Activated B cell treated with CpG ODN at 0.5 μM for 24 hours (primary cell): ENCODE measurements at regions not wholly inside any gene's neighbourhood (a gene's known extent, or its start where the extent isn't known, plus 50 kb on each side); places are given as distances from the start of the nearest gene placed in this dataset.

ENCODE experiments used
- ATAC-seq: fragments of 200-7000 bp; cut with Tn5 transposase; one replicate; pipeline ENCODE4 v1.10.0; 2021; ENCODE audit warnings: low read depth, mild to moderate bottlenecking, moderate library complexity
- CTCF ChIA-PET: fragments of 350-600 bp; sonication (Branson Sonifier 250); formaldehyde crosslinking; loops from one replicate; lab custom pipeline; 2021; ENCODE audit warnings: antibody characterized with exemption; lab: Charles Lee
- POLR2A ChIA-PET: fragments of 350-600 bp; sonication (Branson Sonifier 250); formaldehyde crosslinking; loops from one replicate; lab custom pipeline; 2021; ENCODE audit warnings: antibody characterized with exemption; lab: Charles Lee
- DNase-seq: peaks from one replicate; pipeline ENCODE4 v3.0.0; 2022
- H3K27ac Mint-ChIP-seq: one replicate; pipeline ENCODE4 v1.8.0; 2020; ENCODE audit warnings: mixed read lengths
- H3K27me3 Mint-ChIP-seq: one replicate; pipeline ENCODE4 v1.8.0; 2021; ENCODE audit warnings: mixed read lengths
- H3K36me3 Mint-ChIP-seq: one replicate; pipeline ENCODE4 v1.8.0; 2021; ENCODE audit warnings: low read depth, mixed read lengths
- H3K4me1 Mint-ChIP-seq: one replicate; pipeline ENCODE4 v1.8.0; 2021; ENCODE audit warnings: mixed read lengths
- H3K4me3 Mint-ChIP-seq: one replicate; pipeline ENCODE4 v1.8.0; 2020; ENCODE audit warnings: mild to moderate bottlenecking, mixed read lengths
- H3K9me3 Mint-ChIP-seq: one replicate; pipeline ENCODE4 v1.8.0; 2020; ENCODE audit warnings: mixed read lengths
- CTCF ChIP-seq: fragments of 200-600 bp; IDR thresholded peaks from one replicate; pipeline ENCODE4 v1.8.0; 2022; ENCODE audit warnings: antibody characterized with exemption, mild to moderate bottlenecking
- intact Hi-C: fragments of 100-400 bp; cut with micrococcal nuclease; formaldehyde crosslinking; loops from one replicate; pipeline ENCODE4 v1.15.1; 2024

- DNase-seq, result no peak
- H3K4me3 Mint-ChIP-seq, result no peak overlapping the region
- CTCF ChIA-PET, result no interaction called here
- no peak for ATAC-seq
- POLR2A ChIA-PET, result no interaction called here
- intact Hi-C loops, result no loop called here
- no peaks in the 10 kb centered on the region for H3K27me3 Mint-ChIP-seq
- H3K36me3 Mint-ChIP-seq, result no peaks in the 10 kb centered on the region
- no peaks in the 10 kb centered on the region for H3K9me3 Mint-ChIP-seq
- H3K27ac Mint-ChIP-seq, result no peak overlapping the region
- H3K4me1 Mint-ChIP-seq, result no peaks in the 10 kb centered on the region
- no peak for TF ChIP-seq CTCF
Measured at GRCh38 chr2:21281384-21281783, 157.6 kb downstream of the TDRD15 start.

GRCh38 chr2:21281791-21282514 is 158.2 kb downstream of the TDRD15 start:
- intact Hi-C loops, result no loop called here

GRCh38 chr2:21282515-21282898 is 158.7 kb downstream of the TDRD15 start:
- POLR2A ChIA-PET, result no interaction called here
- no peaks in the 10 kb centered on the region for H3K36me3 Mint-ChIP-seq
- no peaks in the 10 kb centered on the region for H3K27me3 Mint-ChIP-seq
- DNase-seq, result no peak
- H3K4me3 Mint-ChIP-seq, result no peak overlapping the region
- ATAC-seq, result no peak
- intact Hi-C loops, result no loop called here
- no peak for TF ChIP-seq CTCF
- H3K27ac Mint-ChIP-seq, result no peak overlapping the region
- no peaks in the 10 kb centered on the region for H3K4me1 Mint-ChIP-seq
- no peaks in the 10 kb centered on the region for H3K9me3 Mint-ChIP-seq
- CTCF ChIA-PET, result no interaction called here

More at GRCh38 chr2:21281791-21282514, 158.2 kb downstream of the TDRD15 start:
- no peak for TF ChIP-seq CTCF
- no peaks in the 10 kb centered on the region for H3K36me3 Mint-ChIP-seq
- H3K27me3 Mint-ChIP-seq, result no peaks in the 10 kb centered on the region
- no peaks in the 10 kb centered on the region for H3K4me1 Mint-ChIP-seq
- ChIA-PET CTCF (no interaction called here), POLR2A (no interaction called here)
- no peak overlapping the region for H3K4me3 Mint-ChIP-seq
- DNase-seq (no peak), ATAC-seq (no peak)
- no peaks in the 10 kb centered on the region for H3K9me3 Mint-ChIP-seq
- no peak overlapping the region for H3K27ac Mint-ChIP-seq

GRCh38 chr2:21288299-21288698 is 164.5 kb downstream of the TDRD15 start:
- Mint-ChIP-seq H3K9me3 (no peaks in the 10 kb centered on the region), H3K27me3 (no peaks in the 10 kb centered on the region), H3K36me3 (no peaks in the 10 kb centered on the region), H3K4me3 (no peak overlapping the region), H3K27ac (no peak overlapping the region), H3K4me1 (no peaks in the 10 kb centered on the region)
- ChIA-PET POLR2A (no interaction called here), CTCF (no interaction called here)
- DNase-seq (no peak), ATAC-seq (no peak)
- no peak for TF ChIP-seq CTCF
- intact Hi-C loops, result no loop called here

- Mint-ChIP-seq H3K27me3 (no peaks in the 10 kb centered on the region), H3K9me3 (no peaks in the 10 kb centered on the region), H3K27ac (no peak overlapping the region), H3K4me3 (no peak overlapping the region), H3K4me1 (no peaks in the 10 kb centered on the region), H3K36me3 (no peaks in the 10 kb centered on the region)
- DNase-seq (no peak), ATAC-seq (no peak)
- no peak for TF ChIP-seq CTCF
- intact Hi-C loops, result no loop called here
- ChIA-PET POLR2A (no interaction called here), CTCF (no interaction called here)
Measured at GRCh38 chr2:21288739-21289520, 165.2 kb downstream of the TDRD15 start.
